Activated CD4-positive, alpha-beta T cell treated with anti-CD3 and anti-CD28 coated beads, Interleukin-2, amount 50 U/mL, for 48 hours (primary cell): ENCODE measurements at regions not wholly inside any gene's neighbourhood (a gene's known extent, or its start where the extent isn't known, plus 50 kb on each side); places are given as distances from the start of the nearest gene placed in this dataset.

Experiments
- DNase-seq, 2 experiments: peaks; one replicate each; pipeline ENCODE4 v3.0.0-alpha.2; 2020

GRCh38 chr13:40439928-40440327 is 226.5 kb downstream of the FOXO1 start:
- no peak for DNase-seq

- DNase-seq = no peak
These were observed 225.2 kb downstream of the FOXO1 start for GRCh38 chr13:40440990-40441820.

GRCh38 chr13:40442231-40442630 is 224.2 kb downstream of the FOXO1 start:
- DNase-seq = no peak

GRCh38 chr13:40442826-40443225 is 223.6 kb downstream of the FOXO1 start:
- no peak for DNase-seq

- DNase-seq = no peak
These were observed 222.2 kb downstream of the FOXO1 start for GRCh38 chr13:40444241-40444640.

GRCh38 chr13:40445557-40445990 is 220.9 kb downstream of the FOXO1 start:
- DNase-seq = peak; percentile 23 to 40

- no peak for DNase-seq
These were observed 220.1 kb downstream of the FOXO1 start for GRCh38 chr13:40446365-40446764.

GRCh38 chr13:40447857-40448256 is 218.6 kb downstream of the FOXO1 start:
- DNase-seq = no peak

GRCh38 chr13:40452038-40452666 is 214.3 kb downstream of the FOXO1 start:
- DNase-seq = no peak

- no peak for DNase-seq
These were observed 213.6 kb downstream of the FOXO1 start for GRCh38 chr13:40452741-40453334.

- no peak for DNase-seq
These were observed 213.0 kb downstream of the FOXO1 start for GRCh38 chr13:40453351-40454021.

GRCh38 chr13:40456397-40456953 is 210.0 kb downstream of the FOXO1 start:
- DNase-seq = no peak

- no peak for DNase-seq
These were observed 209.4 kb downstream of the FOXO1 start for GRCh38 chr13:40456979-40457553.

- no peak for DNase-seq
These were observed 208.3 kb downstream of the FOXO1 start for GRCh38 chr13:40457929-40458719.

- DNase-seq = no peak
These were observed 207.8 kb downstream of the FOXO1 start for GRCh38 chr13:40458720-40458990.

GRCh38 chr13:40460116-40460515 is 206.3 kb downstream of the FOXO1 start:
- no peak for DNase-seq

GRCh38 chr13:40464337-40465014 is 202.0 kb downstream of the FOXO1 start:
- no peak for DNase-seq

- no peak for DNase-seq
These were observed 201.4 kb downstream of the FOXO1 start for GRCh38 chr13:40465015-40465390.

GRCh38 chr13:40466272-40466671 is 200.2 kb downstream of the FOXO1 start:
- no peak for DNase-seq

- DNase-seq = no peak
These were observed 198.1 kb downstream of the FOXO1 start for GRCh38 chr13:40468227-40468838.
